IPS-11a (cell line): ENCODE measurements at regions not wholly inside any gene's neighbourhood (a gene's known extent, or its start where the extent isn't known, plus 50 kb on each side); places are given as distances from the start of the nearest gene placed in this dataset.

Experiments
- H3K4me3 ChIP-seq: one replicate; pipeline ENCODE4 v1.5.1; 2013; ENCODE audit warnings: low read depth, low read length, control low read depth

DNA sequence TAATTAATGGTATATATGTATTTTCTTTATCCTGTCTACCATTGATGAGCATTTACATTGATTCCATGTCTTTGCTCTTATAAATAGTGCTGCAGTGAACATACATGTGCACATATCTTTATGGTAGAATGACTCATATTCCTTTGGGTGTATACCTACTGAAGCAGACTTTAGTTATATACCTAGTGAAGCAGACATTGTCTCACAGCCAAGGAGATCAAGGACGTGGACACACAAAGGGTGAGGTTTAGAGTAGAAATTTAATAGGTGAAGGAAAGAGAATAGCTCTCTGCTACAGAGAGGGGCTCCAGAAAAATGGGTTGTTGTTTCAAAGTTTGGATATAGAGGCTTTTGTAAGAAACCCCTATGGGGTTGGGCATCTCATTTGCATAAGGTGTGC is 700.3 kb downstream of the CDH11 start:
- no peak overlapping the region for H3K4me3 ChIP-seq

DNA sequence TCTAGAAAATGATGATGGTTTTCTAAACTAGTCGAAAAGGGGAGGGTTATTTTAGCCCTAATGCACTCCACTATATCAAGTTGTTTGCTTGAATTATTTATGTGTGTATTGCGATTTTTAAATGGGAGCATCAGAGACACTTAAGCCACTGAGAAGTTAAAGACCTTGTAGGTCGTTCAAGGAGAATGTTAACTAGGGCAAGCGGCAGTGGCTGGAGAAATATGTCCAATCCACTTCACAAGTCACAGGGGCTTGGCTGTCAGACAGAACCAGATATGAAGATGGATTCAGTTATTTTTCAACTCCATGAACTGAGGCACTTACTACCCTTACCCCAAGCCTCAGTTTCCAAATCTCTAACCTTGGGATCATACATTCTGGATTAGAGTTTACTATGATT is 702.0 kb downstream of the CDH11 start:
- H3K4me3 ChIP-seq, result no peak overlapping the region

DNA sequence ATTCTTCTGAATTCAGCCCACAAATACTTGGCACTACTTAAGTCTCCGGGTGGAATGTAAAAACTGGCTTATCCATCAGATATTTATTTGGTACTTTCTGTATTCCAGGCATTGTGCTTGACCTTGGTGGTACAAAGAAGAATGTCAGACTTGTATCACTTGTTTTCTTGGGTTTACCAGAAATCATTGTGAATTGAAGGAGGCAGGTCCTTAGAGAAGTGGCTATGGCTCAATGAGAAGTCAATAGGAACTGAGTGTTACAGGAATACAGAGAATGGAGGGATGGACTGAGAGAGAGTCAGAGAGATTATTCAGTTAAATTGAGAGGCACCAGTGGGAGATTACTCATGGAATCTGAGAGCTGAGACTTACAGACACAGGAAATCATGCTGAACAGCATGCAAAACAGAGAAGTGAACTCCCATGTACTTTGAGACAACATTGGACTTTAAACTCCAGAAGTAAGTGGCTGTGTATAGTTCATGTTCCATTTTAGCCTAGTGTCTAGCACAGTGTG is 704.1 kb downstream of the CDH11 start:
- no peak overlapping the region for H3K4me3 ChIP-seq

DNA sequence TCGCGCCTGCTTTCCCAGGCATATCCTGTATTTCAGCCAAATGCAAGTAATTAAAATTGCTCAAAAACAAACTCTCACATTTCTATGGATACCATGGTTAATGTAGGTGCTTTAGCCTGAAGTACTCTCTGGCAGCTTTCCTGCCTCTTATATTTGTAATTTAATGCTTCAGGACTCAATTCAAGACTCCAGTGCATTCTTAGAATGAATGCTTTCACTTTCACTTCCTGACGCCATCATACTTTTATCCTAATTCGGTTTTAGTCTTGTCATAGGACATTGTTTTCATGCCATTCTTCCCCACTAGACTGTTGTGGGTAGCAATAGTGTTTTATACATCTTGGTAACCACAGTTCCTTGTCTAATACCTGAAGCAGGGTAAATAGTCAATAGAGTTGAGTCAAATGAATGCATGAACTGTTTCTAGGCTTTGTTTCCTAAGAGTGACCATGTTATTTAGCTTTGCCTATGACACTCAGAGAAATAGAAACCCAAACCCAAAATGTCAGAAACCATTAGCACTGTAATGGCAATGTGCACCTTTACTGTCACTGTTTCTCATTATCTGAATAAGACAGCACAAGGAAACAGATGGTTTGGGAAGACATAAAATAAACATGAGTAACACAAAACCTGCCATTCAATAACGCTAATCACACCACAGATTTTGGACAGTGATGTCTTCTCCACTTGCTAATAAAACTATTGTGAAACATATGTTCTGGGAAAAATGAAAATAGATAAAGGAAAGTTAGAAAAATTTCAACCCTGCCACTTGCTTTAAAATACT is 705.5 kb downstream of the CDH11 start:
- no peak overlapping the region for H3K4me3 ChIP-seq

DNA sequence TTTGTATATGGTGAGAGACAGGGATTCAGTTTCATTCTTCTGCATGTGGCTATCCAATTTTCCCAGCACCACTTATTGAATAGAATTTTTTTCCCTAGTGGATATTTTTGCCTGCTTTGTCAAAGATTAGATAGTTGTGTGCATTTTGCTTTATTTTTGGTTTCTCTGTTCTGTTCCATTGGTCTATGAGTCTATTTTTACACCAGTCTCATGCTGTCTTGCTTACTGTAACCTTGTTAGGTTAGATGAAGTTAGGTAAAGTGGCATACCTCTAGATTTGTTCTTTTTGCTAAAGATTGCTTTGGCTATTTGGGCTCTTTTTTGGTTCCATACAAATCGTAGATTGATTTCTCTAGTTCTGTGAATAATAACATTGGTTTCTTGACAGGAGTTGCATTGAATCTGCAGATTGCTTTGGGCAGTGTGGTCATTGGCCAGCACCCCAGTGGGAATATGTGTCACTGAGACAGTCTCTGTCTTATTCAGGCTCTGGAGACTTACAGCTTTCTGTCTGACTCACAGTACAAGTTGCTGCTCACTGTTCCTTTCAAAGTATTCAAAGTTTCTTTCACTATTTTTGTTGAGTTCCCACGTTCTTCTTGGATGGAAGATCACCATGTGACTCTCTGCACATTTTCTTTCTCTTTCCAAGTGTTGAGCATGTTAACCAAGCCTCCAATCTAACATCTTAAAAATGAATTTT is 709.1 kb downstream of the CDH11 start:
- H3K4me3 ChIP-seq, result no peak overlapping the region

DNA sequence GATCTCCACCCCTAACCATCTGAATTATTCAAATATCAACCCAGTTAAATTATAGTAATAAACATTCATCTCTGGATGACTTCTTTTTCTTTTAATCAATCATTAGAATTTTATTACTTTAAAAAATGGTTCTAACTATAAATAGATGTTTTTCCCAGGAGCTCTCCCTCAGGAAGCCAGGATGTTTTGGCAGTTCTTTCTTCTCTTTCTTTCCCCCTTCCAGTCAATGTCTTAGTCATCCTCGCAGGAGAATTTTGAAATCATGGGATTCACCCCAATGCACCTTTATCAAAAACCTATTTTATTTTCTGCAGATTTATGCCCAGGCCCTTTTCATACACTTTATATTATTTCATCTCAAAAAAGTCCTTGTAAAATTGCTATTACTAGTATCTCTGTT is 711.6 kb downstream of the CDH11 start:
- H3K4me3 ChIP-seq, result no peak overlapping the region

DNA sequence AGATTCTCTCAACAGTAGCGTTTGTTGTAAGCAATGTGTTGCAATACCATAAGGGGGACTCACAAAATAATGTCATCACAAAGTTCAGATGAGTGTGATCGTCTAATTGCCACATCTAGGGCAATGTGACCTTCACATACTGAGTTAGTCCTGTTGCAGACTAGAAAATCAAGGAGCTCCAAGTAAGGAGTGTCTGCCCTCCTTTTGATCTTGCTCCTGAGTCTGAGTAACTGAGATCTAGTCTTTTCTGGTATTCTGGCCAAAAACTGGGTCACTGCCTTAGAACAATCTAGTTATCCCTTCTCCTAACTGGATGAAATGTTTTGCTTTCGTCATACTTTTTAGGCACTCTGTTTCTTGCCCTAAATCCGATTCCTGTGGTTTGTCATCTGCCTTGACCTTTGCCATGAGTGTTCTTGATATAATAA is 712.1 kb downstream of the CDH11 start:
- no peak overlapping the region for H3K4me3 ChIP-seq

DNA sequence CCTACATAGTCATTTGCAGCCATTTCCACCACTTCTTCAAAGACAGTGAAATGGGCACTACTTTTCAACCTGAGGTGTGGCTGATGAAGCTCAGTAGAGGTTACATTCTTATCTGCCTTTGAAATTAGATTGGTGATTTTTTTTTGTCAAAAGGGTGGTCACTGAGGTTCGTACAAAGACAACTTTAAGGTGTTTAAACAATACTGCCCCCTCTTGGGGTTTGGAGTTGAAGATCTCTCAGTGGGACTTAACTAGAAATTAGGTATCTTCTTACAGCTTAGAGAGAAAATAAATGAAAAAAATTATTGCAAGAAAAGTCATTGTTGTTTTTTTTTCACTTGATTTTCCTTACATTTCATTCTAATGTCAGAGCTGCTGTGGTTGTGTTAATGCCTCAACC is 713.2 kb downstream of the CDH11 start:
- no peak overlapping the region for H3K4me3 ChIP-seq

DNA sequence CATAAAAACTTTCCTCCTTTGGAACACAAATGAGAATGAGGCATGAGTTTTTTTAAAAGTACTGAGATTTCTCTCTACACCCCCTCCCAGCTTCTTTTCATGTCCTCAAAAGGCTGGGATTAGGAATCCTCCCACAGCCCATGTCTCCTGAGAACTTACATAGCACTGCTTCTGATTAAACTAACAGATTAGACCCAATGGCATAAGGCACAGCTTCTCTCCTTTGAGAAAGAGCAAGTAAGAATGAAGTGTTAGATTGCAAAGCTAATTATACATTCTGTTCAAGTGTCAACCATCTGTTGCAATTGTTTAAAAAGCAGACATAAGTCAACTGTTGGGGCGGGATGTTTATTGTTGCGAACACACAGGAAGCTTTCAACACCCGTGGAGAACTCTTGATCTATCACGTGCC is 715.1 kb downstream of the CDH11 start:
- H3K4me3 ChIP-seq, result no peak overlapping the region

DNA sequence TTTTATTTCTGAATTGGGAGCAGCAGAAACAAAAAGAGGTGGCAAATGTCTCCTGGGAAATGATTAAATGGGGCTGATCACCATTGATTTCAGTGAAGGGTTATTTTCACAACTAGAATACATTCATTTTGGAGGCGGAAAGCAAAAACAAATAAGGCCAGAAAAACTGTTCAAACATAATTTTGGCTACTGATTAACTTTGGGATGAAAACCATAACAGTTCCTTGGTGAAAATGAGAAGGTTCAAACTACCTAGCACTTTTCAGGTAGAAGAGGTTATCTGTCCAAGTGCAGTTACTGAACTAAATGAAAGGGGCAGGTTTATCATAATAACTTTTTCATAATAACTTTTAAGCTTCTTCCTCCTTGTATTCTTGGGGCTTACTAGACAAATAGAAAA is 718.5 kb downstream of the CDH11 start:
- H3K4me3 ChIP-seq, result no peak overlapping the region

DNA sequence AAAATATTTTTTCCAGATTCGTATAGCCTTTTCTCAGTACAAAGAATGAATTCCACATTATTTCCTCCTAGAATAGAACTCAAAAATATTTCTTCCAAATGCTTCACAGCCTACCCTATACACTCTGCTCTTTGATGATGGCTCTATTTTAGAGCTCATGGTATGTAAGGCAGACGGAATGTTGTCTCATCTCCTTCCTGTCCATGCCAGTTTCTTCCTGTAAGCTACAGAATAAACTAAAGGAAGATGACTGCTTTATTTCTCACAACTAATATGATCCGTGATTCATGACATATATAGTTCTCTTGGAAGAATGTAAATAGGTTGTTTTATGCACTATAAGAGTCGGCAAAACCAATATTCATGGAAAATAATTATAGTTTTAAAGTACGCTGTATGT is 723.1 kb downstream of the CDH11 start:
- H3K4me3 ChIP-seq, result no peak overlapping the region

DNA sequence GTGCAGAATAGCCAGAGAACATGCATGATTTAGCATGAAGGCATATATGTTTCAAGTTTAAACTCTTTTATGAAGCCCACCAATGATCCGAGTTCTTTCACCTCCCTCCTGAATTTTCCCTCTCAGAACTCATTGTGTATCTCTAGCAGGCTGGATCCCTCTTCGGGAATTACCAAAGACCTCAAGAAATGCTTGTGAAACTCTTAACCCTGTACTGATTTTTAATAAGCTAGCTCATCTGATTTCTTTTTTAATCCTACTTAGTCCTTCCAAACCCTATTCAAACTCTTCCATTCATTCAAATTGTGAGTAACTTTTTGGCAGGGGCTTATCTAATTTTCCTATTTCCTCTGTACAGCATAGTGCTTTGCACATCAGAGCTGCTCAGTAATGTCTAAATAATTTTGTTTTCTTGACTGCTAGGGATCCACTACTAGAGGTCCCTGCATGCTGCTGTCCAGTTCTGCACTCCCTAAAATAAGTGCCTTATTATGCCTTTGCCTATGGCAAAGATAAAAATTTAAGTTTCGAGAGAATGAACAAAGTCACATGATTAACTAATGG is 723.8 kb downstream of the CDH11 start:
- H3K4me3 ChIP-seq, result no peak overlapping the region

DNA sequence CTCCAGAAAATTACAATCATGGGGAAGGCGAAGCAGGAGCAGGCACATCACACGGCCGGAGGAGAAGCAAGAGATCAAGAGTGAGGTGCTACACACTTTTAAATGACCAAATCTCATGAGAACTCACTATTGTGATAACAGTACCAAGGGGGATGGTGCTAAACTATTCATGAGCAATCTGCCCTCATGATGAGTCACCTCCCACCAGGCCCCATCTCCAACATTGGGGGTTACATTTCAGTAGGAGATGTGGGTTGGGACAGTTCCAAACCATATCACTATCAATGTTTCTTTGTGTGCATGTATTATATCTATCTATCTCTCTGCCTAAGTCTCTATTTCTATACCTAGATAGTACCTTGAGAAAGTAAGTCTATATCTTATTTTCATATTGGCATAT is 724.8 kb downstream of the CDH11 start:
- no peak overlapping the region for H3K4me3 ChIP-seq

DNA sequence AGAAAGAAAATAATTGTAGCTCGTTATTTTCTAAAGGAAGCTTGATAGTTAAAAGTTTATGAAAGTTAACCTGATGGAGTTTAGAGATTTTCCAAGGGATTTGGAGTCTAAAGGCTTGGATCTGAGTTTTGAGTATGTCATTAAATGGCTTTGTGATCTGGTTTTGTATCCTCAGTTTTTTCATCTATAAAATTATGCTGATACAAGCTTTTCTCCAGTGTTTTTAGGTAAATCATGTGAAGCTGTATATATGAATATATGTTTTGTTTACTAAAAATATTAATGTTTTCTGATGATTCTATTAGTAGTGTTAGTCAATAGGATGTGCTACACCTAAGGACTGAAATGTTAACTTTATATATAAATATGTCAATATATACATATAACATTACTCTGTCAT is 727.8 kb downstream of the CDH11 start:
- H3K4me3 ChIP-seq, result no peak overlapping the region

DNA sequence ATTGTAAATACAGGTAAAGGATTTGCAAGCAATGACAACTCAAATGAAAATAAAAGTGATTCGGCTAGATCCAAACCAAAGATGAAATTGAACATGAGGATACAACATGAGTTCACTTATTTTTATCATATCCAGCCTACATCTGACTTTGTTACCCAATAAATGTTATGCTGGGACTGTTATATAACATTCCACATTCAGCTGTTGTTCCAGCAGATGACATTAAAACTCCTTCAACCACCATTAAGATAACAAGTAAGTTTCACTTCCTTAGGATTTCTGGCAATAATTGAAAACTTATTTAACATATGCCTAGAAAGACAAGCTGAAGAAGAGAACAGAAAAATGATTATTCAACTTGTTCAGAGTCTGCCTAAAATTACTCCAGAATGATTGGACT is 729.4 kb downstream of the CDH11 start:
- no peak overlapping the region for H3K4me3 ChIP-seq

DNA sequence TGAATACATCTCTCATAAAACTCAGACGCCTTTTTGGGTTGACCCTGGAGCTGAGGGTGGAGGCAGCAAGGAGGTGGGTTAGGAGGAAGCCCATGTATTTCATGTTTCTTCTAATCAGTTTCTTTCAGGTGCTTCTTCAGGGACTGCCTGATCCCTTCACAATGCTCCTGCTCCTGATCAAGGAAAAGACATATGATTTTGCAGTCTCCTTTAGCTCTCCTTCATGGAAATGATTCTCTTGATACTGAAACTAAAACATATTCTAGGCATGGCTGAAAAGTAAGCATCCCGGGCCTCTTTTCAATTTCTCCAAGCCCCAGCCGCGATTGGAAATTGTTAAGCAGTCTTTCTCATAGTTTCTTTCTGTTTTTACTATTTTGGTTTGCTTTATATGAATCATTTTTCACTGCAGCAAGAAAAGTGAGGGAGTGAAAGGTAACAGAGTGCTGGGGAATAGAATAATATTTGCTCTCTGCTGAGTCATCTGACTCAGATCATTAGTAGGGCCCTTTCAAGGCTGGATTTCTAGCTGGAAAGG is 730.7 kb downstream of the CDH11 start:
- no peak overlapping the region for H3K4me3 ChIP-seq

DNA sequence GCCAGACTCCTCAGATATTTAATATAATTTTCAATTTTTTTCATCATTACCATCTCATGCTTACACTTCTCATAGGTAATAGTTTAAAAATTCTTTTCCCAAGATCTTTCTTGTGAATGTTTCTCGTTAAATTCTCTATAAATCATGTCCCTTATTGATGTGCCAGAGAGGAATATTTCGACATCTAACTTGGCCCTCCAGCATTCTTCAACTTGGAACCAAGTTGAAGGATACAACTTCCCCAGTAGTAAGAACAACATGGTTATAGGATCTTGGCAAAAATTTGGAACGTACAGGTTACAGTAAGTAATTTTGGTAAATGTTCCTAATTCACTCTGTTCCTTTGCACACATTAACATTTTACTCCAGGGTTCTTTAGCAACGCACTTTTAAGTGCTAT is 731.8 kb downstream of the CDH11 start:
- H3K4me3 ChIP-seq, result no peak overlapping the region

DNA sequence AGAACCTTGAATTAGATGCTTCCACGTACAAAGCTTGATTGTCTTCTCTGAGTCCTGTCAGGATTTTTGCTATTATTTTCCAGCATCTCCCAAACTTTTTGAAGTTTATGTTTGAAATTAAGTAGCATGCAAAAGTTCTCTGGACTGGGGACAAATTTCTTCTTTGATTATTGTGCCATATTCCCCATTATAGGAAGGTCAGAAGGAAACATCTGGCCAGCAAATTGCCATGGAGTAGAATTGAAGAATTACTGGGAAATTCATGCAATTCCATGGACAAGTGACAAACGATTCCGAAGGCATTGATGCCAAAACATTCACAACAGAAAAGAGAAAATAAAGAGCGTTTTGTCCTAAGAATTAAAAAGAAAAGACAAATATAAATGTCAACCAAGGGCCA is 737.2 kb downstream of the CDH11 start:
- H3K4me3 ChIP-seq, result no peak overlapping the region

DNA sequence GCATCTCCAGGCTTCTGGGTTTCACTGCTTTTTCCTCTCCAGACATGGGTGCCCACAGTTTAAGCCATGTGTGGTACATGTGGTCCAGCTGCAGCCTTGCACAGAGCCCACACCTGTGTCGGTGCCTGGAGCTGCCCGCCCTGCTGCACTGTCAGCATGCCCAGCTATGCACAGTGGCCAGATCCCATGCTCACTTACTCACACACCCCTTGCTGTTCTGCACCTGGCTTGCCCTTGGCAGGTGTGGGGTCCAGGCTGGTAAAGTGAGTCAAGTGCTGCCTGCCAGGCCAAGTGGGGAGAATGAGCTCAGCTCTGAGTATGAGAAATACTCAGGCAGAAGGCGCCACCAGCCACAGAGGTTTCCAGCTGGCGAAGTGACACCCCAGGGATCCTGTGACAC is 739.9 kb downstream of the CDH11 start:
- H3K4me3 ChIP-seq, result no peak overlapping the region

DNA sequence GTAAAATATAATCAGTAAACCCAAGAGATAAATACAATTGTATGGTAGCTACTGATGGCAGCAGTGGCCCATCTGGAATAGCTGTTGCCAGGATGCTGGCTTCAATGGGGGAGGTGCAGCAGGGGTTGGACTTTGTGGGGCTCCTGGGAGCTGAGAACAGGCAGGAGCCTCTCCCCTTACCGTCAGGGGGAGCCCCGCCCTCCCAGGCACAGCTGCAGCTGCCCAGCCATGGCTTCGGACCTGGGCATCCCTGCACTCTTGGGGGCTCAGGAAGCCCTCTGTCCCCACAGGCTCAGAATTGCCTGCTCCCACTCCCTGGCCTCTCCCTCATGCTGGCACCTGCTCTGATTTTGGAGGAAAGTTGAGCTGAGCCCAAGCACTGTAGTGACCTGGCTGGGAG is 741.1 kb downstream of the CDH11 start:
- no peak overlapping the region for H3K4me3 ChIP-seq

DNA sequence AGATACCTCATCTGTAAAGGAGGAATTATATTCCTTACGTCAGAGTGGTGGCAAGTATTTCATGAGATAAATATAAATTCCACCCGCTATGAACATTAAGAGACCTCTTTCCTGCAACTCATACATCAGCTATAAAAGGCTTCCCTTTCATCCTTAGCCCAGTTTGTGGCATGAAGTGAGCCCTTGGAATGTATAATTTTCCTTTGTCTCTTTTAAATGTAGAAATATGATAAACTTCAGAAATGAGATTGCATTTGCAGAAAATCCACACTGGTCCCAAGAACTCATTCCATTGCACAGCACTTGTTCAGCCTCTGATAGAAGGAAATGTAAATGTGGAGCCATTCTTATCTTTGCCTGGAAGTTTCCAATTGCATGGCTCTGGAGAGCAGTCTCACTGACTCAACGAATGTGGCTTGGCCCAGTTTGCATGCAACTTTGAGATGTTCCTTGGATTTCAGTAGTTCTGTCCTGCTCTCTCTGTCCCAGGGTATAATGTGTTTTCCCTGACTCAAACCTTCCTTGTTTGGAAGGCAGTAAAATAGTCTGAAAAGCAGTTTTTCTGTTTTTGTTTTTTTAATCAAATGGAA is 746.4 kb downstream of the CDH11 start:
- H3K4me3 ChIP-seq, result no peak overlapping the region
